Right cardiac atrium (tissue), 5 donors: ENCODE measurements at regions not wholly inside any gene's neighbourhood (a gene's known extent, or its start where the extent isn't known, plus 50 kb on each side); places are given as distances from the start of the nearest gene placed in this dataset.

Source experiments
- ATAC-seq, 2 donors: fragments of 200-7000 bp; cut with Tn5 transposase; one replicate each; pipeline versions ENCODE4 v1.8.0 to v1.9.1; 2020; ENCODE audit warnings: moderate library complexity in 2 of 2, mild to moderate bottlenecking in 1 of 2
- DNase-seq, 3 donors: peaks; one replicate each; pipeline ENCODE4 v3.0.0-alpha.2; 2020
- H3K27ac ChIP-seq: one replicate; pipeline ENCODE4 v1.5.1; 2013; ENCODE audit warnings: mild to moderate bottlenecking, low read length, control low read depth, moderate library complexity
- H3K27me3 ChIP-seq: one replicate; pipeline ENCODE4 v1.6.1; 2013; ENCODE audit not compliant: control insufficient read depth, insufficient read depth
- H3K4me1 ChIP-seq: one replicate; pipeline ENCODE4 v1.6.1; 2013; ENCODE audit warnings: low read length; ENCODE audit not compliant: control insufficient read depth, insufficient read depth
- H3K4me3 ChIP-seq: one replicate; pipeline ENCODE4 v1.5.1; 2013; ENCODE audit warnings: low read length, control low read depth
- H3K9me3 ChIP-seq: one replicate; pipeline ENCODE4 v1.6.1; 2013; ENCODE audit warnings: low read length; ENCODE audit not compliant: control insufficient read depth
- WGBS: extraction: QIAGEN DNeasy Blood & Tissue Kit; methylation state at CpG from one replicate; pipeline ENCODE4 v1.1.7; 2013; 5-methylcytosine and 5-hydroxymethylcytosine counted together
- intact Hi-C, 4 donors: fragments of 100-400 bp; cut with DNase I; formaldehyde crosslinking; loops; one replicate each; pipeline versions ENCODE4 v1.11.0 to v1.14.0; 2022 to 2023
- donor health status: healthy with polysubstance abuse.
- donor health status: DM: no; HTN: yes; CAD: no.
- donor health status: DM: no; HTN: no; CAD: no.
- donor health status: DM: no; HTN: yes; CAD: no; lungs with severe emphysema.
- donor health status: DM: yes; HTN: yes; CAD: no.

DNA sequence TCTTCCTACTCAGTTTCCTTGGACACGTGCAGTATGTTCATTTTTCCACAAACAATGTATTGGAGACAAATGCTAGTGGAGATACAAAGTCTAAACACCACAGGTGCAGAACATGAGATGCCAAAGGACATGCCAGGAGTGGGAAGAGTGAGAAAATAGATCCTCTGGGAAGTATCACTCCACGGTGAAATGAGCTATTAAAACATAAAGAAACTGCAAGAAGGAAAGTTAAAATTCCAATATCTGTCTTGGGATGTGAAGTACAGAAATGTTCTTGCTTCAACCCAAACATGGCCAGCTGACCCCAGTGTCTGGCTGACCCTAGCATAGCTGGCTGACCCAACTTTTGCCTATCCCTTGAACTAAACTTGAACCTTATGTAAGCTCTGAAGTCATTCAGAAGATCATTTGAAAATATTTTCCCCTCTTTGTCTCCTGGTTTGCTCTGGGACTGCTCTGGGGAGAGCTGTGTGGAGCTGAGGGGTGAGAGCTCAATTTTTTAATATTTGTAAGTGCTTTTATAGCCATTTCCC is 59.5 kb downstream of the FZD1 start:
- ATAC-seq = no peak
- Histone ChIP-seq H3K4me1 (no peaks in the 10 kb centered on the region), H3K27ac (no peak overlapping the region), H3K4me3 (no peak overlapping the region), H3K9me3 (no peaks in the 10 kb centered on the region), H3K27me3 (no peaks in the 10 kb centered on the region)
- intact Hi-C loops = no loop called here
- WGBS = 70% methylated on average over 2 of the region's 2 CpGs
- DNase-seq = no peak

DNA sequence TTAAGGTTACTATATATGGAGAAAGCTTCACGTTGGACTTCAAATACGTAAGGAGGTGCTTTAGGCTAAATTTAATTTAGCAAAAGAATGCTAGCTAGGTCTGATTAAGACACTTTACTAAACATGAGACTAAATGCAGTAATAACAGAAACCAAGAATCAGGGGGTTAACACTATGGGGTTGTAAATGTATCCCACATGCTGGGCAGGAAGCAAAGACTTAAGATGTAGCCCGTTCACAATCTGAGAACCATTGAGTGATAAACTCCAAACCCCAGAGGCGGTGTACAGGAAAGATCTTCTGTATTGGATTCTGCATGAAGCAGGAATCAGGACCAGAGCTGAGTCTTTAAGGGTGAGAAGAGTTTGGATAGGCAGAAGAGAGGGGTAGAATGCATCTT is 60.4 kb downstream of the FZD1 start:
- DNase-seq (no peak), ATAC-seq (no peak)
- intact Hi-C loops = no loop called here
- no peak overlapping the region for H3K27ac ChIP-seq
- no peaks in the 10 kb centered on the region for H3K4me1 ChIP-seq
- H3K9me3 ChIP-seq = no peaks in the 10 kb centered on the region
- H3K4me3 ChIP-seq = no peak overlapping the region
- WGBS = 78% methylated on average over 4 of the region's 4 CpGs
- no peaks in the 10 kb centered on the region for H3K27me3 ChIP-seq

DNA sequence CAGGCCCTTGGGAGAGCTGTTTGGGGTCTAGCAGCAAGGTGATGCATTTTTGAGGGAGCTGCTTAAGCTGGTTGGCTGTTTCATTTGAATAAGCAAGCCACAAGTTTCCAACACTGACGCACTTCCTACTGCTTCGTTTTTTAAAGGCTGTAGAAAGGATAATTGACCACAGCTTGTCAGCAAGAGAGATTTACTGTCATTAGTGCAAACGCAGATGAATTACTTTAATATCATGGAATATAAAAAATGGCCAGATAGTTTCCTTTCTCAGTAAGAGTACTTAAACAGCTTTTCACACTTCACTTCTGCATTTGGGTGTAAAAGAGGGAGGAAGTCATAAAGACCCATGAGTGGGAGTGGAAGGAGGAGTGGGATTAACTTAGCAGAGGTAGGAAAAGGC is 61.5 kb downstream of the FZD1 start:
- WGBS = 41% methylated on average over 3 of the region's 3 CpGs
- H3K4me3 ChIP-seq = no peak overlapping the region
- no peak for ATAC-seq
- no peaks in the 10 kb centered on the region for H3K27me3 ChIP-seq
- H3K9me3 ChIP-seq = no peaks in the 10 kb centered on the region
- no peaks in the 10 kb centered on the region for H3K4me1 ChIP-seq
- no peak for DNase-seq
- intact Hi-C loops = no loop called here
- no peak overlapping the region for H3K27ac ChIP-seq

DNA sequence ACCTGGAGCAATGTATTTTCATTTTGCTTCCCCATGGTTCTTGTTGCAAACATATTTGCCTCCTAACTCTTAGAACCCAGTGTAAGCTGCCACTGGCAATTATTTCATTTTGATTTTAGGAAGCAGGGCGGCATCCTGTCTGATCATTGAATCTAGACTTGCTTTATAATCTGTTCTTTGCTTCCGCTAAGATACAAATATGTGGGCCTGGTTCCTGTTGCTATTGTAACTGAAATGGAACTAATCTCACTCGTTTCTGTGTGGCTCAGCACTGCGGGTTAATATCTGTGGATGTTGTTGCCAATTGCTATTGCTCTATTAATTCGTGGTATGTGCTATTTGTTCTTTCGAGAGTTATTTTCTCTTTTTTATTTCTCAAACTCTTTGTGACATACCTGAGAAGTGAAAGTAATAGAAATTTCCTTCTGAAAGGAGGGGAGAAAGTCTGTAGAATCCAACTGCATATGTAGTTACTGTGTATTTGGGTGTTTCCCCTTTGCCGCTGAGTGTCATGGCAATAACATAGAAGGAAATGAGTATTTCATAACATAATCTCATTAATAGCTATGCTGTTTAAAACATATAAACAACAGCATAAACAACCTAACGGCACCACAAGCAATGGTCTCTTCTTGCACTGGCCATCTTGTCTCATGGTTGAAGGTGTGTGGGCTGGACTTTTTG is 62.4 kb downstream of the FZD1 start:
- Histone ChIP-seq H3K9me3 (no peaks in the 10 kb centered on the region), H3K4me1 (no peaks in the 10 kb centered on the region), H3K4me3 (no peak overlapping the region), H3K27me3 (no peaks in the 10 kb centered on the region), H3K27ac (no peak overlapping the region)
- no peak for DNase-seq
- WGBS = 41% methylated on average over 8 of the region's 8 CpGs
- ATAC-seq = peak; percentile 65 to 70
- intact Hi-C loops = no loop called here

DNA sequence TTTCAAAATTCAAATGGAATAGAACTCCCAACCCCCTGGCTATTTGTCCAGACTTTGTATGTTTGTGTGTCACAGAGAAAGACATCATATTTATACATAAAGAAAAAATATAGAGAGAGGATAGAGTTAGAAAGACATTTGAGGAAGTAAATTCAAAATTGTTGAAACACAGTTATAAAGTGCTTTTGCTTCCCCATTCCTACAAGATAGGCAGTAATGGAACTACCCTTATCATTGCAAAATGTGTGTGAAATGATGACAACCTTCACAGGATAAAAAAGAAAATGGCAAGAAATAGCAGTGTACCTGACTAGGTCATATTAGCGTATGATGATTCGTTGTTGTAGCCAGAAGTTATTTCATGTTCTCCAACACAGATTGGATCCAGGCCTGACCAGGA is 63.1 kb downstream of the FZD1 start:
- Histone ChIP-seq H3K4me3 (no peak overlapping the region), H3K9me3 (no peaks in the 10 kb centered on the region), H3K27me3 (no peaks in the 10 kb centered on the region), H3K27ac (no peak overlapping the region), H3K4me1 (no peaks in the 10 kb centered on the region)
- no peak for ATAC-seq
- 86% methylated on average over 2 of the region's 2 CpGs for WGBS
- intact Hi-C loops = no loop called here
- DNase-seq = no peak

DNA sequence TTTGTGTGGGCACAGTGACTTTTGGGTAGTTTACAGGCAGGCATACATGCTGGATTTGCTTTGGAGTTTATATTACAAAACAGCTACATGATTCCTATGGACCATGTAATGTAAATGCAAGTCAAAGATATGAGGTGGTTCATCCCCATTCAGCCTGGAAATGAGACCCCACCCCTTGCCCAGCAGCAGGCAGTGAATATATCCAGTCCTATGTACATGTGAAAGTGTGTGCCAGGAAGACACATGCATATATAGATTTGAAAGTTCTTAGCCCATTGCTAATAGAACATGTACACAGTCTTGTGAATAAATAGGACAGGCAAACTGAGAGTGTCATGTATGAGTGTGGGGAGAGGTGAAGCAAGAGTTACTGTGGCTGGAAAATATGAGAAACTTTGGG is 65.3 kb downstream of the FZD1 start:
- Histone ChIP-seq H3K4me3 (no peak overlapping the region), H3K4me1 (no peaks in the 10 kb centered on the region), H3K9me3 (no peaks in the 10 kb centered on the region), H3K27me3 (no peaks in the 10 kb centered on the region), H3K27ac (no peak overlapping the region)
- intact Hi-C loops = no loop called here
- DNase-seq = no peak
- no peak for ATAC-seq

DNA sequence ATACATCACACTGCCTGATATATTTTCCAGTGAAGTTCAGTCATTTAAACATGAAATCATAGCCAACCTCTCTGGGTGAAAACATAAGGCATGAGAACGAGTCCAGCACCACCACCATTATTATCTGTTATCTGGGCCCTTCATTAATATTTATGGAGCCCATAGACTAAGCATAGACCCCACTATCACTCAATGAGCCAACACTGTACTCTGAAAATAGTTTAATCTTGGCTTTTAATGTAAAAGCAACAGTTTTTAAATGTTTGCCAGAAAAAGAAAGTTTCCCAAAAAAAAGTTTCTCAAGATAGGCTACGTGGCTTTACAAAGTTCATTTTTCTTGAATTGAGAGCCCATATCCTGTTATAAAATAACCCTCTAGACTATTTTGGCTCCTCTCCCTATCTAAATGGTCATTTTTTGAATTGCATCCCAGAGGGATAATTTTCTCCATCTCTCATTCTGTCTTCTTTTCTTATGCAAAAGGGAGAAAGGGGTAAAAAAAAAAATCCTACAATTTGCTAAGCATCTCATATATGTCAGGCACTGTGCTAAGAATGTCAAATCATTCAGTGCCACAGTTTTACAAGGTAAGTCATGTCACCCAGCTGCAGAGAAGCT is 66.1 kb downstream of the FZD1 start:
- intact Hi-C loops = no loop called here
- 36% methylated on average over 2 of the region's 2 CpGs for WGBS
- peak; percentile 29 to 33 for ATAC-seq
- H3K4me3 ChIP-seq = no peak overlapping the region
- no peaks in the 10 kb centered on the region for H3K9me3 ChIP-seq
- no peaks in the 10 kb centered on the region for H3K27me3 ChIP-seq
- no peak for DNase-seq
- H3K4me1 ChIP-seq = no peaks in the 10 kb centered on the region
- H3K27ac ChIP-seq = no peak overlapping the region

DNA sequence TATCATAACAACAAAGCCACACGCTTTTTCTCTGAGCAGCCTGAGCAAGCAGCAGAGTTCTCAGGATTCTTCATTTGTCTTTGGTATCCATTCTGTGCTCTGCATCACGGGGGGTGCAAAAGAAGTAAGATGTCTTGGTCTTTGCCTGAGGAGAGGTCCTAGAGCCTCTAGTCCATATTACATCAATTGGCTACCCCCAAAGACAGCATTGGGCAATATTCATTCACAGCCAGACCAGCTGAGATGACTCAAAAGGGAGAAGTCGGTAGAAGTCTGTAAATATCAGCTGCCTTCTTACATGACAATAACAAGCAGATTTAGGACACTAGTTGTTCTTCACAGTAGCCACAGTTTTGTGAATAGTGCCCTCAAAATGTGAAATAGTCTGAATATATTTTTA is 66.6 kb downstream of the FZD1 start:
- H3K27ac ChIP-seq = no peak overlapping the region
- no peaks in the 10 kb centered on the region for H3K4me1 ChIP-seq
- no peaks in the 10 kb centered on the region for H3K9me3 ChIP-seq
- H3K4me3 ChIP-seq = no peak overlapping the region
- intact Hi-C loops = no loop called here
- H3K27me3 ChIP-seq = no peaks in the 10 kb centered on the region
- DNase-seq = no peak
- WGBS = 60% methylated on average over 3 of the region's 3 CpGs
- ATAC-seq = peak in 1 of 2 donors; percentile 73

DNA sequence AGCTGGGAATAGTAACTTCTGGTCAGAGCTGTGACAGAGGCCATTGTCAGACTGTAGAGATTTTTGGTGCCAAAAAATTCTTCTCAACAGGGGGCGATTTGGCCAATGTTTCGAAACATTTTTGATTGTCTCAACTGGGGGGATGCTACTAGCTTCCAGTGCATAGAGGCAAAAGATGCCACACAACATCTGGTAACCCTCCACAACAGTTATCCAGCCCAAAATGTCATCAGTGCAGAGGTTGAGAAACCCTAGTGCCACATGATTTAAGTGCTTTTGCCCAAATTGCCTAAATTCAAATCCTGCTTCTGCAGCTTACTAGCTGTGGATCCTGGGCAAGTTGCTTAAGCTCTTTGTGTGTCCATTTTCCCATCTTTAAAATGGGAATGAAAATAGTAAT is 71.9 kb downstream of the FZD1 start:
- Histone ChIP-seq H3K27me3 (no peaks in the 10 kb centered on the region), H3K4me3 (no peak overlapping the region), H3K27ac (no peak overlapping the region), H3K9me3 (no peaks in the 10 kb centered on the region), H3K4me1 (no peaks in the 10 kb centered on the region)
- no peak for ATAC-seq
- WGBS = 96% methylated on average over 2 of the region's 2 CpGs
- DNase-seq = no peak
- intact Hi-C loops = no loop called here

DNA sequence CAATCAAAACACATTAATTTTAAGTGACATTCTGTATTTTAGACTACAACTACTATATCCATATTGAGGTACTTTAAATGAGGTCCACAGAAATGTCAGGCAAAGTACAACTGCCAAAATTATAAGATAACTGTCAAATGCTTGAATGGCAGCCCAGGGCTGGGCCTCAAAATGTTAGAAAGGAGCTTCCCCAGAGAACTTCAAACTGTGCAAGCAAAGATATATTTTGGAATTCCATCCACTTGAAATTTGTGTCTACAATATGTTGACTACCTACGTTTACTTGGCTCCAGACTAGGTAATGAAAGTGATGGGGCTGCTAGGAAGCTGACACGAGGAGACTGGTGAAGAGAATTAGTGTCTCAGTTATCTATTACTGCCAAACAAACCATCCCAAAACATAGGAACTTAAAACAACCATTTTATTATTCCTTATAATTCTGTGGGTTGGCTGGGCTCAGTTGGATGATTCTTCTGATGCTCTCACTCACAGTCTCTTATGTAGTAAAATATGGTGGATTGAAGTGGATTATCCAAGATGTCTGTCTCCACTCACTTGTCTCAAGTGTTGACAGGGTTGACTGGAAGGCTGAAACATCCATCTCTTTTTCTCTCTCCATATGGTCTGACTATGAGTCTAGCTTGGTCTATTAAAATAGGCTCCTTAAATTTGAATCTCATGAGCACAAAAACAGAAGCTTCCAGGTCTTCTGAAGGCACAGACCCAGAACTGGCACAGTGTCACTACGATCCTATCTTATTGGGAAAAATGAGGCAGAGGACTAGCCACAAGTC is 74.2 kb downstream of the FZD1 start:
- Histone ChIP-seq H3K9me3 (no peaks in the 10 kb centered on the region), H3K4me1 (no peaks in the 10 kb centered on the region), H3K27me3 (no peaks in the 10 kb centered on the region), H3K4me3 (no peak overlapping the region), H3K27ac (no peak overlapping the region)
- WGBS = 86% methylated on average over 3 of the region's 3 CpGs
- no peak for ATAC-seq
- DNase-seq = no peak
- intact Hi-C loops = no loop called here

DNA sequence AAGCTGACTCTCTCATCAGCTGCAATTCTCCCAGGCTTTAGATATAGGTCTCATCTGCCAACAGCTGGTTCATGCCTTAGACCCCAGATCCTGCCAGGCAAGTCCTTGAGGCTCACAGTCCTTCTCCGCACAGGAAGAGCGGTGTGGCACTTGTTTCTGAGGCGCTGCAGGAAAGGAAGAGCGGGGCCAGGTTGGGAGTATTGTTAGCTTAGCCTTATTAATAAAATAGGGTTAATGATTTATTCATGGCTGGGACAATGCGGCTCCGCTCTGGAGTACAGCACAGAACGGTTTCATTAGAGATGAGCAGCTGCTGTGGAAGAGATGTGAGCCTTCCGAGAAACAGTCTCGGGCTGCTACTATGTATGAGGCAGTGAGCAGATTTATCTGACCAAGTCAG is 78.1 kb downstream of the FZD1 start:
- peaks cover 3% of the 10 kb centered on the region for H3K4me1 ChIP-seq
- intact Hi-C loops = no loop called here
- no peak overlapping the region for H3K27ac ChIP-seq
- WGBS = 80% methylated on average over 9 of the region's 9 CpGs
- H3K4me3 ChIP-seq = no peak overlapping the region
- ATAC-seq (no peak), DNase-seq (no peak)
- H3K9me3 ChIP-seq = no peaks in the 10 kb centered on the region
- H3K27me3 ChIP-seq = no peaks in the 10 kb centered on the region
